ENCODE measurements at regions not wholly inside any gene's neighbourhood (a gene's known extent, or its start where the extent isn't known, plus 50 kb on each side); places are given as distances from the start of the nearest gene placed in this dataset.

- Histone ChIP-seq H3K4me1 (ENCODE audit: control insufficient read depth, extremely low read depth, insufficient read depth, low read length) (no peaks in the 10 kb centered on the region), H3K4me3 (ENCODE audit: control insufficient read depth in 2 of 3, extremely low read depth in 1 of 3, insufficient read depth in 2 of 3, low read depth in 1 of 3, low read length in 3 of 3) (no peak overlapping the region), H3K4me2 (ENCODE audit: control insufficient read depth, extremely low read depth, insufficient read depth, low read depth, low read length) (no peak overlapping the region), H3K27ac (ENCODE audit: control insufficient read depth, insufficient read depth, low read length) (no peak overlapping the region), H3K79me2 (ENCODE audit: control insufficient read depth, insufficient read depth, low read length) (no peaks in the 10 kb centered on the region), H3K27me3 (ENCODE audit: control insufficient read depth, extremely low read depth, insufficient read depth, low read length) (no peaks in the 10 kb centered on the region), H2AFZ (ENCODE audit: control insufficient read depth, low read length) (no peak overlapping the region), H3K36me3 (ENCODE audit: control insufficient read depth in 2 of 2, extremely low read depth in 1 of 2, insufficient read depth in 2 of 2, low read length in 2 of 2) (no peaks in the 10 kb centered on the region), H4K20me1 (ENCODE audit: control insufficient read depth, extremely low read depth, insufficient read depth, low read length) (no peaks in the 10 kb centered on the region), H3K9me1 (ENCODE audit: control insufficient read depth, extremely low read depth, insufficient read depth, low read length) (no peaks in the 10 kb centered on the region), H3K9me3 (ENCODE audit: control insufficient read depth, low read depth, low read length) (no peaks in the 10 kb centered on the region), H3K9ac (ENCODE audit: control insufficient read depth, extremely low read depth, insufficient read depth, low read length) (no peak overlapping the region)
- no peak for DNase-seq (ENCODE audit: low read depth, low spot score)
- TF ChIP-seq EZH2 (IDR thresholded peaks at IDR 0.05; ENCODE audit: low read length) (no peak), CTCF (optimal IDR thresholded peaks at IDR 0.05 in 1 of 3, IDR thresholded peaks at IDR 0.05 in 1 of 3, conservative IDR thresholded peaks at IDR 0.05 in 1 of 3; ENCODE audit: extremely low read depth in 1 of 3, insufficient read depth in 2 of 3, low read length in 3 of 3) (no peak)
- dilution Hi-C loops (cut with MboI; ENCODE audit: extremely low pct_ligation_motif_present, low sequenced_read_pairs): no loop called here
- FAIRE-seq: no peak
Measured at GRCh38 chr16:52748741-52749140, 201.8 kb upstream of the TOX3 start.

GRCh38 chr16:52747088-52747595 is 200.2 kb upstream of the TOX3 start:
- no peak overlapping the region for H3K4me2 ChIP-seq (ENCODE audit: control insufficient read depth, extremely low read depth, insufficient read depth, low read depth, low read length)
- no peaks in the 10 kb centered on the region for H3K27me3 ChIP-seq (ENCODE audit: control insufficient read depth, extremely low read depth, insufficient read depth, low read length)
- no peaks in the 10 kb centered on the region for H3K79me2 ChIP-seq (ENCODE audit: control insufficient read depth, insufficient read depth, low read length)
- TF ChIP-seq CTCF (optimal IDR thresholded peaks at IDR 0.05 in 1 of 3, IDR thresholded peaks at IDR 0.05 in 1 of 3, conservative IDR thresholded peaks at IDR 0.05 in 1 of 3; ENCODE audit: extremely low read depth in 1 of 3, insufficient read depth in 2 of 3, low read length in 3 of 3) (no peak), EZH2 (IDR thresholded peaks at IDR 0.05; ENCODE audit: low read length) (no peak)
- no peak overlapping the region for H3K4me3 ChIP-seq (ENCODE audit: control insufficient read depth in 2 of 3, extremely low read depth in 1 of 3, insufficient read depth in 2 of 3, low read depth in 1 of 3, low read length in 3 of 3)
- DNase-seq (ENCODE audit: low read depth, low spot score) (no peak), FAIRE-seq (no peak)
- H3K9me1 ChIP-seq (ENCODE audit: control insufficient read depth, extremely low read depth, insufficient read depth, low read length): no peaks in the 10 kb centered on the region
- H2AFZ ChIP-seq (ENCODE audit: control insufficient read depth, low read length): no peak overlapping the region
- no peak overlapping the region for H3K27ac ChIP-seq (ENCODE audit: control insufficient read depth, insufficient read depth, low read length)
- no peaks in the 10 kb centered on the region for H4K20me1 ChIP-seq (ENCODE audit: control insufficient read depth, extremely low read depth, insufficient read depth, low read length)
- H3K9ac ChIP-seq (ENCODE audit: control insufficient read depth, extremely low read depth, insufficient read depth, low read length): no peak overlapping the region
- dilution Hi-C loops (cut with MboI; ENCODE audit: extremely low pct_ligation_motif_present, low sequenced_read_pairs): no loop called here
- H3K9me3 ChIP-seq (ENCODE audit: control insufficient read depth, low read depth, low read length): no peaks in the 10 kb centered on the region
- H3K36me3 ChIP-seq (ENCODE audit: control insufficient read depth in 2 of 2, extremely low read depth in 1 of 2, insufficient read depth in 2 of 2, low read length in 2 of 2): no peaks in the 10 kb centered on the region
- no peaks in the 10 kb centered on the region for H3K4me1 ChIP-seq (ENCODE audit: control insufficient read depth, extremely low read depth, insufficient read depth, low read length)

Measured in keratinocyte (primary cell).